Skeletal muscle satellite cell (primary cell): ENCODE measurements at regions not wholly inside any gene's neighbourhood (a gene's known extent, or its start where the extent isn't known, plus 50 kb on each side); places are given as distances from the start of the nearest gene placed in this dataset.

ENCODE experiments used
- H3K27me3 ChIP-seq: 2 replicates; pipeline ENCODE4 v1.7.0; 2013; ENCODE audit warnings: low read length; ENCODE audit not compliant: control insufficient read depth, insufficient read depth
- H3K36me3 ChIP-seq: 2 replicates; pipeline ENCODE4 v1.7.0; 2013; ENCODE audit warnings: mild to moderate bottlenecking, control low read depth, low read length; ENCODE audit not compliant: insufficient read depth
- H3K4me1 ChIP-seq: 2 replicates; pipeline ENCODE4 v1.7.0; 2013; ENCODE audit warnings: low read length; ENCODE audit not compliant: control insufficient read depth, insufficient read depth
- H3K4me2 ChIP-seq: 2 replicates; pipeline ENCODE4 v1.7.0; 2013; ENCODE audit warnings: mild to moderate bottlenecking, low read length
- H3K4me3 ChIP-seq: 2 replicates; pipeline ENCODE4 v1.7.0; 2013; ENCODE audit warnings: low read length
- H3K9ac ChIP-seq: 2 replicates; pipeline ENCODE4 v1.7.0; 2013; ENCODE audit warnings: mild to moderate bottlenecking, low read depth, low read length, moderate library complexity
- H3K9me3 ChIP-seq: replicated peaks from 2 replicates; pipeline ENCODE4 v1.7.0; 2013; ENCODE audit warnings: mild to moderate bottlenecking, control low read depth, low read length

DNA sequence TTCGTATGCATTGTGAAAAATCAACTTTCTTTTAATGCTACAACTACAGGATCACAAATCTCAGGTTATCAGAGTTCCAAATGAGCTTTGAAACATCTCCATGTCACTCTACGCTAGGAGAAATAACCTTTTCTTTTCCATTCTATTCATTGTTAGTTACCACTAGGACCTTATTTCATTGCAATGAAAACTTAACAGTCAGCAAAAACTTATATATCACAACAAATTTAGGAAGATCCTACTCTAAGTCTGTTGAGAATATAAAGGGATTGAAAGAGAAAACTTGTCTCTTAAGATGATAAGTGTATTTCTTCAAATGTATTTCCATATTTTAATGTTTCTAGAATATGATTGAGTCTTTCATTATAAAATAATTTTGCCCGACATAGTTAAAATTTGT lies 539.1 kb downstream of the TMTC2 start:
- H3K9me3 ChIP-seq: no peaks in the 10 kb centered on the region
- H3K9ac ChIP-seq: no peak overlapping the region
- H3K27me3 ChIP-seq: no peaks in the 10 kb centered on the region
- H3K36me3 ChIP-seq: no peaks in the 10 kb centered on the region
- no peak overlapping the region for H3K4me3 ChIP-seq
- H3K4me1 ChIP-seq: no peaks in the 10 kb centered on the region
- H3K4me2 ChIP-seq: no peak overlapping the region

DNA sequence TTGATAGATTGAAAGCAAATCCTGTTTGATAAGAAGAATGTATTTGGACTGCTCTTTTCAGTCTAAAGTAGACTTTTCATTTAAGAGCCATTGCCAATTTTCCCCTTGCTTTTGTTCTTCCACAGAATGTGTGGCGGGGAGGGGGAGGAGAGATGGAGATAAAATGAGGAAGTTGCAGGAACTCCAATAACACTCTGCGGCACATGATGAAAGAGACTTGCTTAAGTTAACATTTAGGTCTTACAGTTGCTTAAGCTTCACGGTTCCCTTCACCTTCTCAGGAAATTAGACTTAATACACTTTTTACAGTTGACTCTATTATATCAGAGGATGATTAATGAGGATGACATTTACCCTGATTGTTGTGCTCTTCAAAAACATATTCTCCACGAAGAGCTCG lies 537.3 kb downstream of the TMTC2 start:
- Histone ChIP-seq H3K4me1 (no peaks in the 10 kb centered on the region), H3K36me3 (no peaks in the 10 kb centered on the region), H3K4me3 (no peak overlapping the region), H3K9me3 (no peaks in the 10 kb centered on the region), H3K27me3 (no peaks in the 10 kb centered on the region), H3K9ac (no peak overlapping the region), H3K4me2 (no peak overlapping the region)

DNA sequence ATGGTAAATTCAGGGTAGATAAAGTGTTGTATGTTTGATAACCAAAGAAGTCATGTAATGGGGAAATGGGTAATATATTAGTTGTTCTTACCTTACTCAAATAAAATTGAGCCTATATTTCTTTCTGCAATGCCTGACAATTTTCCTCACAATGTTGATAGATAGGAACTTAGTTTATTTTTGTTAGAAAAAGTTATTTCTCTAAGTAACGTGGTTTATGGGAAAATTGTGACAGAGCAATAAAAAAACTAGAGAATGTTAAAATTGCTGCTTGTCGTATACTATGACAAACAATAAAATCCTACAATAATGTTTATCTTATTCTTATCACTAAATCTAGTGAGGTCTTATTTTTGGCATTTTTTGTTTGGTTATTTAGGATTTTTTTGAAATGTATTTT lies 534.1 kb downstream of the TMTC2 start:
- Histone ChIP-seq H3K9ac (no peak overlapping the region), H3K4me3 (no peak overlapping the region), H3K4me2 (no peak overlapping the region), H3K27me3 (no peaks in the 10 kb centered on the region), H3K4me1 (no peaks in the 10 kb centered on the region), H3K36me3 (no peaks in the 10 kb centered on the region), H3K9me3 (no peaks in the 10 kb centered on the region)

DNA sequence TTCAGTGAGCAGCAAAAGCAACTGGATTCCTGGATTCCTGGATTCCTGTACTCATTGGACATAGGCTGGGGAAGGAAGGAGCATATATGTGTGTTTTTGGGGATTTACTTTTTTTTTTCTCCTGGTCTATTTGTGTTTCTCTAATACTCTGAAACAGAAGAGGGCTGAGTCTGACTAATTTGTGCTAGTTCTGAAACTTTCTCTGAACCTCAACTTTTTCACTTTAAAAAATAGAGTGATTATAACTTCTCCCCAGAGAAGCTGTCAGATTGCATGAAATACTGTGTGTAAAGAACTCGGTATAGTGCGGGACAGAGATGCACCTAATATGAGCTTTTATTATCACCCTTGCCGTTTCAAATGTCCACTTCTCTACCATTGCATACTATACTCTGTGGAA lies 529.5 kb downstream of the TMTC2 start:
- no peak overlapping the region for H3K9ac ChIP-seq
- H3K4me2 ChIP-seq: no peak overlapping the region
- H3K4me3 ChIP-seq: no peak overlapping the region
- no peaks in the 10 kb centered on the region for H3K36me3 ChIP-seq
- no peaks in the 10 kb centered on the region for H3K27me3 ChIP-seq
- H3K4me1 ChIP-seq: no peaks in the 10 kb centered on the region
- H3K9me3 ChIP-seq: no peaks in the 10 kb centered on the region

DNA sequence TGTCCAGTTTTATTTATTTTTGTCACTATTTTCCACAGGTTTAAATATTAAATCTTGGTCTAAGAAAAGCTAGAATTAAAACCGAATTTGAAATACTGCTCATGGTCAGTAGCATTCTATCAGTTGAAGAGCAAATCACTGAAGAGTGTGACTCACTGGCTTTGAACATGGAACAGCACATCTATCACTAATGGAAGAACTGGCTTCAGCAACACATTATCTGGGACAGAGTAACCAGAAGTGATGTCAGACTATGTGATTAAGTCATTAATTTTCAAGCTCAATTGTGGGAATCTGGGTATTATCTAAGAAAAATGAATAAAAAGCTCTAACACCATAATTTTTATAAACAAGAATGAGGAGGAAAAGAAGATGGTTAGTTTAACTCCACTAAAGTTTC lies 527.5 kb downstream of the TMTC2 start:
- Histone ChIP-seq H3K4me1 (no peaks in the 10 kb centered on the region), H3K27me3 (no peaks in the 10 kb centered on the region), H3K9ac (no peak overlapping the region), H3K36me3 (no peaks in the 10 kb centered on the region), H3K9me3 (no peaks in the 10 kb centered on the region), H3K4me3 (no peak overlapping the region), H3K4me2 (no peak overlapping the region)

DNA sequence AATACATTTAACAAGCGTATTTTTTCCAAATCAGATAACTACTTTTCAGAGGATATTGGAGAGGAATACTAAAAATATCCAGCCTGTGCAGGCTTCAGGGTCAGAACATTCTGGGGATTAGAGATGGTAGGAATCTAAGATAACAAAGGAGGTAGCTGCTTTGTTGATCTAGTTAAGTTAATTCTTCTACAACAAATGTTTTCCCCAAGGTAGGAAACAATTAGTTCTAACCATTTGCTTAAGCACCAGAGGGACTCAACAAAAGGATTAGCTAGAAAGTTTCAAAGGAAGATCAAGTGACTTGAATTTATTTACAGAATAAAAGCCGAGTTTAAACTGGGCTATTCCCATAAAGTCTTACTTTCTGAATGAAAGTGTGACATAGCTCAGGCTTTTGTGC lies 524.2 kb downstream of the TMTC2 start:
- H3K4me1 ChIP-seq: no peaks in the 10 kb centered on the region

DNA sequence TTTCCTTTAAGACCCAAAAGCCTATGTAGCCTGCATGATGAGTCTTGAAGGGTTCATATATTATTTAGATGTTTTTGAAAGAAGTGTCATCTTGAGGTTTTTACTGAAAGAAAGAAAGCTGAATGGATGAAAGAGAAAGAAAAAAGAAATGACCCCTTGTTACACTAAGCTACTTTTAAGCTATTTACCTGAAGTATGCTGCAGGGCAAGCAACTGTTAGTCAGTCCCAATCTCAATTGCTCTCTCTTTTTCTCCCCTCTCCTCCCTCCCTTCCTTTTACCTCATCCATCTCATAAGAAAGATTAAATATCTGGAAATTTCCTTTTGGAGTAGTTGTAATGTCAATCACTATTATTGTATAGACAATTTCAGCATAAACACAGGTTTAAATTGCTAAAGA lies 512.4 kb downstream of the TMTC2 start:
- Histone ChIP-seq H3K4me2 (no peak overlapping the region), H3K4me1 (no peaks in the 10 kb centered on the region), H3K4me3 (no peak overlapping the region), H3K36me3 (no peaks in the 10 kb centered on the region), H3K27me3 (no peaks in the 10 kb centered on the region), H3K9me3 (no peaks in the 10 kb centered on the region), H3K9ac (no peak overlapping the region)

More for the DNA sequence above, 524.2 kb downstream of the TMTC2 start:
- Histone ChIP-seq H3K36me3 (no peaks in the 10 kb centered on the region), H3K9me3 (no peaks in the 10 kb centered on the region), H3K4me2 (no peak overlapping the region), H3K27me3 (no peaks in the 10 kb centered on the region), H3K9ac (no peak overlapping the region), H3K4me3 (no peak overlapping the region)

DNA sequence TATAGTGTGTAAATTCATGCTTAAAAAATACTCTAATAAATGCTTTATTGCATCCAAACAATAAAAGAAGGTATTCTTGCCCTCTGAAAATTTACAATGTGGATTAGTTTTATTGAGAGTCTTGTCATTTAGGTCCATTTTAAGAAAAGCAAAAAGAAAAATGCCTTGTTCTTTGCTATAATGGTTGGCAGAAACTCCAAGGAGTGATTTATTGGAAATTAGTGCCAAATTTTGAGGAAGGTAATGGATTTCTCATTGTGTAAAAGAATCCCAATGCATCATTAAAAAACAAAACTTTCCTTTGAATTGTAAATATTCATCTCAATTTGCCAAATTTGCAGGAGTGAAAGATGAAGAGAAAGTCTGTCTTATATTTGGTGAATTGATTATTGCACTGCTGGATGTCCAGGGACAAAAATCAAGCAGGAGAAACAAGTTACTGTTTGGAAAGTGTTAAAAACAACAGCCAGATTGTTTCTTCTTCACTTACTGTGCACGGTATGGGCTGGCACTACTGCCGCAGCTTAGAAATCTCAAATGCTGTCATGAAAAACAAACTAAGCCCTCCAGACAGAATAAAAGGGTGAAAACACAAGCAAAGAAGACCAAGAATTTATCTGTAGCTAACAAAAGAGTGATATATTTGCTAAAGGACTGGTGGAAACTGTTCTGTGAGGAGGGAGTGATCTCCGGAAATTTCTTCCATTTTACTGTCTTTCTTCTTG lies 511.7 kb downstream of the TMTC2 start:
- H3K9me3 ChIP-seq: no peaks in the 10 kb centered on the region
- H3K4me3 ChIP-seq: no peak overlapping the region
- no peaks in the 10 kb centered on the region for H3K4me1 ChIP-seq
- no peak overlapping the region for H3K9ac ChIP-seq
- no peaks in the 10 kb centered on the region for H3K27me3 ChIP-seq
- no peaks in the 10 kb centered on the region for H3K36me3 ChIP-seq
- no peak overlapping the region for H3K4me2 ChIP-seq

DNA sequence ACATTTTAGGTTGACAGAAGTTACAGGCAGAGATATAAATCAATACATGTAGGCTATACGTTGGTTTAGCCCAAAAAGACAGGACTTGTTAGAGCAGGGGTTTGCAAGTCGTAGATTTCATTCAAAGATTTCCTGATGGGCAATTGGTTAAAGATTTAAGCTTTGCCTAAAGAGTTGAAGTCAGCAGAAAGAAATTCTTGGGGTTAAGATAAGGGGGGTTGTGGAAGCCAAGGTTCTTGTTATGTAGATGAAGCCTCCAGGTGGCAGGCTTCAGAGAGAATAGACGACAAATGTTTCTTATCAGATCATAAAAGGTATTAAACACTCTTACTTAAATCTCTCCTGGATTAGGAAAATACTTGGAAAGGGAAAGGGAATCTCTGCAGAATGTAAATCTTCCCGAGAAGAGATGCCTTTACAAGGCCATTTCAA lies 510.8 kb downstream of the TMTC2 start:
- Histone ChIP-seq H3K27me3 (no peaks in the 10 kb centered on the region), H3K9ac (no peak overlapping the region), H3K4me3 (no peak overlapping the region), H3K4me2 (no peak overlapping the region), H3K36me3 (no peaks in the 10 kb centered on the region), H3K9me3 (no peaks in the 10 kb centered on the region), H3K4me1 (no peaks in the 10 kb centered on the region)

DNA sequence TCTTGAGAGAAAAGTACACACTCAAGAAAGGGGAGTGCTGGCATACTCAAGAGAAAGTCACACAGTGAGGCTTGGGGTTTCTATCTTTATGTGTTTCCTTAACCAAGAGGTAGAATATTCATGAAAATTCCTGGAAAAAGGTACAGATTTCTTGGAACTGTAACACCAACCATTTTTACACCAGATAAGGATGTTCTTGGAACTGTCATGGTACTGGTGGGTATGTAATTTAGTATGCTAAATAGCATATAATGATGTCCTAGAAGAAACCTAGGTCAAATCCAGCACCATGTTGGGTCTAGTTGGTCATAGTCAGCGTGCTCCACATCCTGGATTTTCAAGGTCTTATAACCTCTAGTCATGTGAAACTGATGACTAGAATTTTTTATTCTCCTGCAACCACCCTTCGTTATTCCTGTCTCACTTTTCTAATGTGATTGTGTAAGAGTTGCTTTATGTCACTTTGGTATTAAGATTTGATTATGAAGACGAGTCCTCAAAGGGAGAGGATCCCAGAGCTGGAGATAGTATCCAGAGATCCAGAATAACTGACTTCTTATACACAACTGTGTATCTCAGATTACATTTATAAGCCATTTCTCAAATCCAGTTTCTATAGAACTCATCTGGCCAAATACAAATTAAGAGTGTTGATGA lies 510.1 kb downstream of the TMTC2 start:
- Histone ChIP-seq H3K4me2 (no peak overlapping the region), H3K27me3 (no peaks in the 10 kb centered on the region), H3K9ac (no peak overlapping the region), H3K36me3 (no peaks in the 10 kb centered on the region), H3K4me1 (no peaks in the 10 kb centered on the region), H3K9me3 (no peaks in the 10 kb centered on the region), H3K4me3 (no peak overlapping the region)

DNA sequence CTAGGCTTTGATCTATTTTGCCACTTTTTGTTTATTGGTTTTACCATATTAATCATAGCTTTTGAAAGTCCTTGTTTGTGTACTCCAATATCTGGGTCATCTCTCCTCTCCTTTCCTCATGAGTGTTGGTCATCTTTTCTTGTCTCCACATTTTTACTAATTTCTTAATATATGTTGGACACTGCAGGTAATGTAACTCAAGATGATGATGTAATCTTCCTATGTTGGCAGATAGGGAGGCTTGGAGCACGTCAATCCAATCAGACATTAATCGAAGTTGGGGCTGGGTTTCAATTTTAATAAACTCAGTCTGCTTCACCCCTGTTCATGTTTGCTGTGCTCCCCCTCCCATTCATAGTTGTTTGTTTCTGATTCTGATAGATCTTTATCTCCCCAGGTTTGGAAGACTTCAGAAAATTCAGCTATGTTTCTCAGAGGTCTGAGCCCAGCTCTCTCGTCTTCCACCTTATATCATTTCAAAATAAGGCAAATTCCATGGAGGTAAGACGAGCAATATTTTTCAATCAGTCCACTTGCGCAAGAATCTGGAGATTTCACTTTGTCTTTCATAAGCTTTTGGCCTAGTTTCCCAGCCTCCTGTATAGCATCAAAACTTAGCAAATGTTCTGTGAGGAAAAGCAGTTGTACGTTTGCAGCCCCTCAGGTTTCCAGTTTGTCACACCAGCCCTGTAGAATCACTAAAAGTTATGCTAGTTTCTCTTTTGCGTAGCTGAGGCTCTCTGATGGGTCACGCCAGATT lies 504.1 kb downstream of the TMTC2 start:
- H3K9me3 ChIP-seq: no peaks in the 10 kb centered on the region
- H3K36me3 ChIP-seq: no peaks in the 10 kb centered on the region
- H3K4me3 ChIP-seq: no peak overlapping the region
- no peaks in the 10 kb centered on the region for H3K4me1 ChIP-seq
- H3K27me3 ChIP-seq: no peaks in the 10 kb centered on the region
- H3K4me2 ChIP-seq: no peak overlapping the region
- H3K9ac ChIP-seq: no peak overlapping the region
